HUES64 (cell line): ENCODE measurements at regions not wholly inside any gene's neighbourhood (a gene's known extent, or its start where the extent isn't known, plus 50 kb on each side); places are given as distances from the start of the nearest gene placed in this dataset.

Experiments
- H3K27ac ChIP-seq: 2 replicates; pipeline ENCODE4 v1.7.0; 2013; ENCODE audit warnings: low read depth, low read length, inconsistent platforms
- H3K27me3 ChIP-seq: 2 replicates; pipeline ENCODE4 v1.6.1; 2013; ENCODE audit warnings: mild to moderate bottlenecking, low read length; ENCODE audit not compliant: insufficient read depth
- H3K36me3 ChIP-seq: 2 replicates; pipeline ENCODE4 v1.6.1; 2013; ENCODE audit warnings: mild to moderate bottlenecking, low read length; ENCODE audit not compliant: insufficient read depth
- H3K4me1 ChIP-seq: 2 replicates; pipeline ENCODE4 v1.6.1; 2013; ENCODE audit warnings: mild to moderate bottlenecking, low read length, moderate library complexity; ENCODE audit not compliant: insufficient read depth
- H3K4me3 ChIP-seq: 2 replicates; pipeline ENCODE4 v1.5.1; 2013; ENCODE audit warnings: mild to moderate bottlenecking, low read length, moderate library complexity
- H3K9ac ChIP-seq: 2 replicates; pipeline ENCODE4 v1.6.1; 2013; ENCODE audit warnings: mild to moderate bottlenecking, low read depth, low read length
- H3K9me3 ChIP-seq: 2 replicates; pipeline ENCODE4 v1.6.1; 2013; ENCODE audit warnings: low read depth, low read length; ENCODE audit not compliant: insufficient read depth
- WGBS: fragments of 150-250, 120-280 bp; methylation state at CpG from one replicate; pipeline ENCODE4 v1.1.7; 2013; ENCODE audit warnings: missing lambda C conversion rate; 5-methylcytosine and 5-hydroxymethylcytosine counted together

DNA sequence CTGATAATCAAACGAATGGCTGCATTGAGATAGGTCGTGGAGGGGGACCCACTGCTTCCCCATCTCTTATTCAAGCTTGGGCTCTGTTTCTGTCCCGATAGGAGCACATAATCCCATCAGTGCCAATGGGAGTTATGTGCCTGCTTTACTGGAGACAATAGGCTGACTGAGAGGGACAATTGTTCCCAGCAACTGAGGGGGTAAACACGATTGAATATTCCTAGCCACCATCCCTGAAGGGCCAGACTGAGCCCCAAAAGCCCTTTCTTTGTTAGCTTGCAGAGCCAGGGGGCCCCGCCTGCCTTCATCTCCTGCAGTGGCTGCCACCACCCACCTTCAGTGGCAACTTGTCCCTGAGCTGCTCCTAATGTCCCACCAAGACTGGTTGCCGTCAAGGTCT is 172.8 kb upstream of the NAV2 start:
- H3K27ac ChIP-seq: no peak overlapping the region
- H3K36me3 ChIP-seq: no peaks in the 10 kb centered on the region
- H3K4me1 ChIP-seq: no peaks in the 10 kb centered on the region
- H3K9me3 ChIP-seq: no peaks in the 10 kb centered on the region
- WGBS: 79% methylated on average over 6 of the region's 6 CpGs
- no peak overlapping the region for H3K9ac ChIP-seq
- no peak overlapping the region for H3K4me3 ChIP-seq
- no peaks in the 10 kb centered on the region for H3K27me3 ChIP-seq

DNA sequence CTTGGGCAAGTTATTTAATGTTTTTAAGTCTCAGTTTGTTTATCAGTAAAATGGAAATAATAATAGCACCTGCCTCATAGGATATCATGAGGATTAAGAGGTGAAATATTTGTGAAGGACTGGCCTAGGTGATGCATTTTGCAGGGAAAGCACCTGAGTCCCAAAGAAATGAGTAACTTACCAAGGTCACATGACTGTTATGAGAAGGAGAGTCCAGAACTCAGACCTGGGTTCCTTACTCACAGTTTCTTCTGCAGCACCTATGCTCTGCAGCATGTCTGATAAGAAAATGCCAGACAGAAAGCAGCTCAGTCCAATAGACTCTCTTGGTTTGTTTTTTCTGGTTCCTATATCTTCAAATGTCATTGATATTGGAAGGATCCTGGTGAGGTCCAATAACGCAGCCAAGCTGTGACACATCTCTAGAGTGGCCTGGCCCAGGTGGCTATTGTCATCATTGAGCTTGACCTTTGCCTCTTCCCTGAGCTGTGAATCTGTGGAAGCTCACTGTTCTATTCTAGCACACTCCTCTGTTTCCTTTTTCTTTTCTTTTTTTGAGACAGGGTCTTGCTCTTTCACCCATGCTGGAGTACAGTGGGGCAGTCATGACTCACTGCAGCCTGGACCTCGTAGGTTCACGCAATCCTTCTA is 174.7 kb upstream of the NAV2 start:
- Histone ChIP-seq H3K9me3 (no peaks in the 10 kb centered on the region), H3K27me3 (no peaks in the 10 kb centered on the region), H3K4me1 (no peaks in the 10 kb centered on the region), H3K9ac (no peak overlapping the region), H3K27ac (no peak overlapping the region), H3K4me3 (no peak overlapping the region), H3K36me3 (no peaks in the 10 kb centered on the region)
- 82% methylated on average over 3 of the region's 3 CpGs for WGBS

GRCh38 chr11:19536131-19536530 is 176.5 kb upstream of the NAV2 start:
- H3K36me3 ChIP-seq: no peaks in the 10 kb centered on the region
- H3K4me1 ChIP-seq: no peaks in the 10 kb centered on the region
- H3K27me3 ChIP-seq: no peaks in the 10 kb centered on the region
- H3K27ac ChIP-seq: no peak overlapping the region
- no peak overlapping the region for H3K9ac ChIP-seq
- H3K9me3 ChIP-seq: no peaks in the 10 kb centered on the region
- H3K4me3 ChIP-seq: no peak overlapping the region
- WGBS: 90% methylated on average over 4 of the region's 4 CpGs

DNA sequence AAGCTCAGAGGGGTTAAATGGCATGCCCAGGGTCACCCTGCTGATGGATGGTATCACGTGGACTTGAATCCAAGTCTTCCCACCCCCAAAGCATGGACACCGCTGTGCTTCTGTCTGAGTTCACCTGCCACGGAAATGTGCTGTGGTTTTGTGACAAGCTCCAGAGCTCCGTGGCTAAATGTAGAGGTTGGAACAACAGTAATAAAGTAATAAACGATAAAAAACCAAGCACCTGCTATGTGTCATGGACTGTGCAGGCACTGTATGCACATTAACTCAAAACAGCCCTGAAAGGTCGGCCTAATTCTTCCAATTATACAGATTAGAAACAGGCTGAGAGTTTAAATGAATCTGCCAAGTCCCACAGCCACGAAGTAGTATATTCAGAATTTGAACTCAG is 182.1 kb upstream of the NAV2 start:
- Histone ChIP-seq H3K4me3 (no peak overlapping the region), H3K9me3 (no peaks in the 10 kb centered on the region), H3K9ac (no peak overlapping the region), H3K27me3 (no peaks in the 10 kb centered on the region), H3K27ac (no peak overlapping the region), H3K36me3 (no peaks in the 10 kb centered on the region), H3K4me1 (0 out of 2 replicates have a peak, but pooled peaks cover 10% of the 10 kb centered on the region)
- WGBS: 93% methylated on average over 7 of the region's 7 CpGs

GRCh38 chr11:19526119-19526518 is 186.5 kb upstream of the NAV2 start:
- Histone ChIP-seq H3K27ac (no peak overlapping the region), H3K36me3 (no peaks in the 10 kb centered on the region), H3K4me1 (0 out of 2 replicates have a peak, but pooled peaks cover 10% of the 10 kb centered on the region), H3K9me3 (no peaks in the 10 kb centered on the region), H3K27me3 (no peaks in the 10 kb centered on the region), H3K4me3 (no peak overlapping the region), H3K9ac (no peak overlapping the region)
- WGBS: 66% methylated on average over 2 of the region's 2 CpGs

DNA sequence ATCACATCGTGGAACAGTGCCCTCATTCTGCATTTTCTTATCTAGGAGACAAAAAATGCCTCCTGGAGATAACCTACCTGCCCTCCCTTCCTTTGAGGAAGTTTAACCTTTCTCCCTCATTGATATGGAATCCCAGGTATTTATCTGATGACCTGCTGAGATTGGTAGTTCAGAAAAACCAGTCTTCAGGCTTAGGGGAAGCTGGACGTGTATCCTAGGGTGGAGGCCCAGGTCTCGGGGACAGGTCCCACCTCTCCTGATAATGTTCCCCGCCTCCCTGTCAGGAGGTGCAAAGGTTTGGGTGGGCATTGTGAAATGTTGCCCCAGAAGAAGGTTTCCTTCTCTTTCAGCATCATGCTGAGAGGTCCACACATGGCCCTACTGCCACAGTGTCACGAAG is 186.9 kb upstream of the NAV2 start:
- H3K9ac ChIP-seq: no peak overlapping the region
- WGBS: 72% methylated on average over 5 of the region's 5 CpGs
- H3K36me3 ChIP-seq: no peaks in the 10 kb centered on the region
- H3K27me3 ChIP-seq: no peaks in the 10 kb centered on the region
- H3K4me1 ChIP-seq: 0 out of 2 replicates have a peak, but pooled peaks cover 10% of the 10 kb centered on the region
- H3K27ac ChIP-seq: no peak overlapping the region
- H3K4me3 ChIP-seq: no peak overlapping the region
- no peaks in the 10 kb centered on the region for H3K9me3 ChIP-seq

DNA sequence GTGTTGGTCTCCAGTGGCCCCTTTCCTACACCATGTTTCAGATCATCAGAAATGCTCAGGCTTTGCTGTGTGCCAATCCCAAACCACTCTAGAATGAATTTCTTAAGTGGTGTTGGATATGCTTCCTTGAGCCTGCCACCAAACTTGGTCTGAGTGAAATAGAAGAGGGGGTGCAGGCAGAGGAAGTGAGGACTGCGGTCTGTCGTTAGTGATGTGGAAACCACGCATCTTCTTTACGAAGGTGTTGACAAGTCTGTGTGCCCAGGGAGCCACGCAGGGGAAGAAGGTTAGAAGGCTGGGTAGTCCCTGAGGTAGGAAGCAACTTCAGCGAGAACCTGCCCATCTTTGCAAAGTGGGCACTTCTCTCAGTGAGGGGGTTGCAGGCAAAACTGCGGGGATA is 187.4 kb upstream of the NAV2 start:
- Histone ChIP-seq H3K9ac (no peak overlapping the region), H3K9me3 (no peaks in the 10 kb centered on the region), H3K36me3 (no peaks in the 10 kb centered on the region), H3K4me1 (0 out of 2 replicates have a peak, but pooled peaks cover 10% of the 10 kb centered on the region), H3K27me3 (no peaks in the 10 kb centered on the region), H3K27ac (no peak overlapping the region), H3K4me3 (no peak overlapping the region)
- WGBS: 83% methylated on average over 7 of the region's 7 CpGs

- Histone ChIP-seq H3K27me3 (no peaks in the 10 kb centered on the region), H3K9ac (no peak overlapping the region), H3K36me3 (no peaks in the 10 kb centered on the region), H3K9me3 (no peaks in the 10 kb centered on the region), H3K4me1 (peaks cover 10% of the 10 kb centered on the region; the same call in 1 of the 2 replicates), H3K4me3 (no peak overlapping the region), H3K27ac (no peak overlapping the region)
- 50% methylated on average over 8 of the region's 8 CpGs for WGBS
These were observed 188.4 kb upstream of the NAV2 start for GRCh38 chr11:19524171-19524671.

GRCh38 chr11:19520681-19521080 is 192.0 kb upstream of the NAV2 start:
- WGBS: 95% methylated on average over 5 of the region's 5 CpGs
- H3K4me3 ChIP-seq: no peak overlapping the region

DNA sequence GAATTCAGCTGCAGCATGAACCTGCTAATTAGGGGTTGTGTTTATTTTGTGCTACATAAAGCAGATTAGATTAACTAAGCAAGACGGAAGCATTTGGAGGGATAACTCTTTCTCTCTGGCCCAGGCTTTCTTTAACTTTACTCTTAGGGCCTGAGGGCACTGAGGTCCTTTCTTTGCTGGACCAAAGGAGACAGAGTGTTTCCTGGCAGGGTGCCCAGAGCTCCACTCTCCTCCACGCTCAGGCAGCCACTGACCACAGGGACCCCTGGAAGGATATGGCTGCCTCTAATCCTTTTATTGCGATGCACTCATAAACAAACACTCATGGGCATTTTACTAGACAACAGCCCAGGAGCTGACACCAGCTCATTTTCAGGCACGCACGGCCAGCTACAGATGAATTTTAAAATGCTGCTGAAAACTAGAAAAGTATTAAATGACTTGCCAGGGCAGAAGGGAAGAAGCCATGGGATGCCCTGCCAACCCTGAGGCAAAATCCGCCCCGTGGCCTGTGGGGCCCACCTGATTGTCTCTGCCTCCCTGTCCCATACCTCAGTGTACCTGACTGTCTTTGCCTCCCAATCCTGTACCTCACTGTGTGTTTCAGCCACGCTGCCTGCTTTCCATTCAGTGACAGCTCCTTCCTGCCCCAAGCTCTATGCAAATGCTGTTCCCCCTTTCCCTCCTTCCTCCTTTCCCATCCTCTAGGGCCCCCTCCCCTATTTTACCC is 192.6 kb upstream of the NAV2 start:
- no peak overlapping the region for H3K27ac ChIP-seq
- no peaks in the 10 kb centered on the region for H3K9me3 ChIP-seq
- H3K9ac ChIP-seq: no peak overlapping the region
- H3K36me3 ChIP-seq: no peaks in the 10 kb centered on the region
- H3K4me1 ChIP-seq: no peaks in the 10 kb centered on the region; the same call in 1 of the 2 replicates
- no peak overlapping the region for H3K4me3 ChIP-seq
- 86% methylated on average over 8 of the region's 8 CpGs for WGBS
- no peaks in the 10 kb centered on the region for H3K27me3 ChIP-seq

More at GRCh38 chr11:19520681-19521080, 192.0 kb upstream of the NAV2 start:
- H3K9ac ChIP-seq: no peak overlapping the region
- H3K27me3 ChIP-seq: no peaks in the 10 kb centered on the region
- peaks cover under 1% of the 10 kb centered on the region; the same call in 1 of the 2 replicates for H3K4me1 ChIP-seq
- no peaks in the 10 kb centered on the region for H3K9me3 ChIP-seq
- no peak overlapping the region for H3K27ac ChIP-seq
- no peaks in the 10 kb centered on the region for H3K36me3 ChIP-seq

DNA sequence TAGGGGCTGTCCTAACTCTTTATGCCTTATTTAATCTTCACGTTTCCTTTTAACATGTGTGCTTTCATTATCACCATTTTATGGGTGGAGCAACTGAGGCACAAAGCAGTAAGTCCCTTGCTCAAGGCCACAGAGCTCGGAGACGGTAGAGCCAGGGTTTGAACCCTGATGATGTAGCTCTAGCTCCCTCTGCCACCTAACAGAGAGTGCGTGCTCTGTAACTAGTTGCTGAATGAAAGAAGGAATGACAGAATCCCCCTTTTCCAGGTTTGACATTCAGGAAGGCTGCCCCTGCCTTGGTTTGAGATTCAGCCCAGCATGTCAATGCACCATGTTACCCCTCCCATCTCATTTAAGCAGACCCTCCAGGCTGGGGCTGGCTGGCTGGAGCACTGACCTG is 193.3 kb upstream of the NAV2 start:
- no peaks in the 10 kb centered on the region for H3K9me3 ChIP-seq
- WGBS: 69% methylated on average over 4 of the region's 4 CpGs

More for the DNA sequence above, 193.3 kb upstream of the NAV2 start:
- Histone ChIP-seq H3K9ac (no peak overlapping the region), H3K4me1 (no peaks in the 10 kb centered on the region; the same call in 1 of the 2 replicates), H3K27ac (no peak overlapping the region), H3K27me3 (no peaks in the 10 kb centered on the region), H3K4me3 (no peak overlapping the region), H3K36me3 (no peaks in the 10 kb centered on the region)
